Activated CD4-positive, alpha-beta memory T cell treated with anti-CD3 and anti-CD28 coated beads for 36 hours (primary cell): ENCODE measurements at regions not wholly inside any gene's neighbourhood (a gene's known extent, or its start where the extent isn't known, plus 50 kb on each side); places are given as distances from the start of the nearest gene placed in this dataset.

Experiments used
- CTCF ChIA-PET: fragments of 350-600 bp; sonication (Branson Sonifier 250); formaldehyde crosslinking; loops from one replicate; lab custom pipeline; 2021; ENCODE audit warnings: antibody characterized with exemption, inconsistent platforms; lab: Charles Lee
- POLR2A ChIA-PET: fragments of 350-600 bp; sonication (Branson Sonifier 250); formaldehyde crosslinking; loops from one replicate; lab custom pipeline; 2021; ENCODE audit warnings: antibody characterized with exemption; lab: Charles Lee
- DNase-seq: peaks from one replicate; pipeline ENCODE4 v3.0.0-alpha.2; 2020
- H3K27ac Mint-ChIP-seq: one replicate; pipeline ENCODE4 v1.8.0; 2021; ENCODE audit warnings: mixed read lengths
- H3K27me3 Mint-ChIP-seq: one replicate; pipeline ENCODE4 v1.8.0; 2021; ENCODE audit warnings: mixed read lengths
- H3K36me3 Mint-ChIP-seq: one replicate; pipeline ENCODE4 v1.8.0; 2021; ENCODE audit warnings: mixed read lengths
- H3K4me1 Mint-ChIP-seq: one replicate; pipeline ENCODE4 v1.8.0; 2021; ENCODE audit warnings: low read depth, mixed read lengths
- H3K4me3 Mint-ChIP-seq: one replicate; pipeline ENCODE4 v1.8.0; 2021; ENCODE audit warnings: mild to moderate bottlenecking, mixed read lengths
- H3K9me3 Mint-ChIP-seq: one replicate; pipeline ENCODE4 v1.8.0; 2021; ENCODE audit warnings: mixed read lengths
- intact Hi-C: fragments of 100-400 bp; cut with micrococcal nuclease; formaldehyde crosslinking; loops from one replicate; pipeline ENCODE4 v1.15.1; 2023

GRCh38 chr11:115911613-115912346, 407.6 kb upstream of the CADM1 start:
- intact Hi-C loops: no loop called here
- POLR2A ChIA-PET: no interaction called here
- CTCF ChIA-PET: no interaction called here

DNA sequence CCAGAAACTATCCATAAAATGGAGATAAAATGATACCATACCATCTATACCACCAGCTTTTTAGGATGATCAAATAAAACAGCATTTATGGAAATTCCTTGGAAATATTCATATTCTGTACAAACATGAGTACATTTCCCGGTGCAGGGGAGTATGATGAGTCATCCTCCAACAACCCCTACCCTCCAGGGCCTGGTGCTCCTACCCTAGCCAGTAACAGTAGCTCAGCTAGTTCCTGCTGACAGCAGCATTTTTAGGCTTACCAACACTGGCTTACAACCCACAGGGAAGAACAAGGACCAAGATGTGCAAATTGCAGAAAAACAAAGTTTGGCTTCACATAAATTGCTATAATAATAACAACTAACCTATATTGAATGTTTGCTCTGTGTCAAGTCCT, 406.2 kb upstream of the CADM1 start:
- ChIA-PET CTCF (interaction anchor here (1.4 kb wide), 1 partner anchor 9 kb away, joined by 3 read pairs; no protein-coding TSS in a partner anchor), POLR2A (no interaction called here)
- no peak overlapping the region for H3K4me3 Mint-ChIP-seq
- intact Hi-C loops: no loop called here
- no peaks in the 10 kb centered on the region for H3K36me3 Mint-ChIP-seq
- H3K9me3 Mint-ChIP-seq: no peaks in the 10 kb centered on the region
- H3K27ac Mint-ChIP-seq: no peak overlapping the region
- no peaks in the 10 kb centered on the region for H3K4me1 Mint-ChIP-seq
- no peak for DNase-seq
- peaks cover 3% of the 10 kb centered on the region for H3K27me3 Mint-ChIP-seq

More at GRCh38 chr11:115911613-115912346, 407.6 kb upstream of the CADM1 start:
- DNase-seq: no peak
- Mint-ChIP-seq H3K4me3 (no peak overlapping the region), H3K36me3 (no peaks in the 10 kb centered on the region), H3K27me3 (peaks cover under 1% of the 10 kb centered on the region), H3K9me3 (no peaks in the 10 kb centered on the region), H3K4me1 (no peaks in the 10 kb centered on the region), H3K27ac (no peak overlapping the region)

- Mint-ChIP-seq H3K4me3 (no peak overlapping the region), H3K9me3 (no peaks in the 10 kb centered on the region), H3K27me3 (peaks cover 3% of the 10 kb centered on the region), H3K36me3 (no peaks in the 10 kb centered on the region), H3K4me1 (no peaks in the 10 kb centered on the region), H3K27ac (no peak overlapping the region)
- CTCF ChIA-PET: no interaction called here
- intact Hi-C loops: no loop called here
- POLR2A ChIA-PET: no interaction called here
- DNase-seq: no peak
These were observed 402.0 kb upstream of the CADM1 start for GRCh38 chr11:115906171-115906570.

DNA sequence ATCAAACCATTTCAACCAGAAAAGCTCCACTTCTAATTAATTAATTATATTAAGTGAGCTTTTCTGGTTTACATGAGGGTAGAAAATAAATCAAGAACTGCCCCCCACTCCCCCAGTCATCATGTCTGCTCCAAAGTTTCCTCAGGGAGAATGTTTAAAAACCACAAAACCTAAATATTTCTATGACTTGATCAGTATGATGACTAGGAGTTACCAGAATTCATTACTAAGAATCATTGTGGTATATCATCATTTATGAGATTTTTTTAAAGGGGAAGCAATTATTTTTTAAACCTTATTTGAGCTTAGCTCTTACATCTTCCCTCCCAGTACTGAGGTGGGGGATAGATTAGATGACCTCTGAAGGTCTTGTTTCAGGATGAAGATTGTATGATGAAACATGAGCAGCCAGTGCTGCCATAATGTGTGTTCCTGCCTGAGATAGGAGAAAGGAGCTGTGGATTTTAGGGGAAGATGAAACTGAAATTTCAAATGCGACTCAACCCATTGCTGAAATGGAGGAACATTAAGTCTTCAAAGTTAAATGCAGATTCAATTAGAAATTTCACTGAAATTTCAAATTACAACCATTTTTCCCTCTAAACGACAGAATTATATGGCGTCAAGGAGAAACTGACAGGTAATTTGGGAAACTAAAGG, 401.3 kb upstream of the CADM1 start:
- Mint-ChIP-seq H3K4me3 (no peak overlapping the region), H3K4me1 (no peaks in the 10 kb centered on the region), H3K36me3 (no peaks in the 10 kb centered on the region), H3K27ac (no peak overlapping the region), H3K27me3 (peaks cover 3% of the 10 kb centered on the region), H3K9me3 (no peaks in the 10 kb centered on the region)
- CTCF ChIA-PET: no interaction called here
- intact Hi-C loops: no loop called here
- DNase-seq: no peak
- POLR2A ChIA-PET: no interaction called here

DNA sequence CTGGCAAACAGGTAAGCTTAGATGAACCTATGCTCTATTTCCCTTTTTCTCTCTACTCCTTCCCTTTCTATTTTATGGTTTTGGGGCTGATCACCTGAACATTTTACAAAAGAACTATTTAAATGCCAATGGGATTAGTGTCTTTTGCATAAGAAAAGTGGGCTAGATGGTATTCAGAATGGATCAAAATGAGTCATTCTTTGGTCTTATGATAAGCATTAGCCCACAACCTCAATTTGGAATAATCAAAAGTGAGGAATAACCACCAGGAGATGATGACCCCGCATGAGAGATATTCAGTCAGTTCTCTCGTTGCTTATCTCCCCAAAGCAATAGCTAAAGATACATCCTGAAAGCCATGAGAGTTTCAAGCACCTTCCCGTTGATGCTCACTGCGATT, 399.0 kb upstream of the CADM1 start:
- H3K27ac Mint-ChIP-seq: no peak overlapping the region
- POLR2A ChIA-PET: no interaction called here
- CTCF ChIA-PET: no interaction called here
- H3K4me1 Mint-ChIP-seq: no peaks in the 10 kb centered on the region
- H3K9me3 Mint-ChIP-seq: no peaks in the 10 kb centered on the region
- intact Hi-C loops: no loop called here
- no peaks in the 10 kb centered on the region for H3K36me3 Mint-ChIP-seq
- no peak for DNase-seq
- peaks cover 3% of the 10 kb centered on the region for H3K27me3 Mint-ChIP-seq
- H3K4me3 Mint-ChIP-seq: no peak overlapping the region

DNA sequence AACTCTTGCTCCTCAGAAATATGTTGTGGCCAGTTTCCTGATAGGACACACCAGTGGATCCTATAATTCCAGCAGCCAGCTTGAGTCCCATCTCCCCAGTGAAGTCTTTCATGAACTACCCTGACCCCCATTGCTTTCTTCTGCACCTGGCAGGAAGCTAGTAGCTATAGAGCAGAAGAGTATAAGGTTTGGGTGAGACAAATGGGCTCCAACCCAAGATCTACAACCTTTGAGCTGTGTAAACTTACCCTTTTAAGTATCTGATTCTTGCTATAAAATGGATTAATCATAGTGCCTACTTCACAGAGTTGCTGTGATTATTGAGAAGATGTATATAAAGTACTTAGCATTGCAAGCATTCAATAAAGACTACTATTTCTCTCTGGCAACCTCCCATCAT, 396.9 kb upstream of the CADM1 start:
- no peak for DNase-seq
- H3K36me3 Mint-ChIP-seq: no peaks in the 10 kb centered on the region
- H3K27ac Mint-ChIP-seq: no peak overlapping the region
- POLR2A ChIA-PET: no interaction called here
- H3K27me3 Mint-ChIP-seq: peaks cover 2% of the 10 kb centered on the region
- H3K4me3 Mint-ChIP-seq: no peak overlapping the region
- CTCF ChIA-PET: no interaction called here
- no peaks in the 10 kb centered on the region for H3K4me1 Mint-ChIP-seq
- H3K9me3 Mint-ChIP-seq: no peaks in the 10 kb centered on the region
- intact Hi-C loops: no loop called here

GRCh38 chr11:115900111-115900510, 395.9 kb upstream of the CADM1 start:
- ChIA-PET POLR2A (no interaction called here), CTCF (no interaction called here)
- no peaks in the 10 kb centered on the region for H3K4me1 Mint-ChIP-seq
- no peaks in the 10 kb centered on the region for H3K27me3 Mint-ChIP-seq
- H3K9me3 Mint-ChIP-seq: no peaks in the 10 kb centered on the region
- no peak overlapping the region for H3K4me3 Mint-ChIP-seq
- no peak overlapping the region for H3K27ac Mint-ChIP-seq
- H3K36me3 Mint-ChIP-seq: no peaks in the 10 kb centered on the region
- intact Hi-C loops: no loop called here
- DNase-seq: no peak

DNA sequence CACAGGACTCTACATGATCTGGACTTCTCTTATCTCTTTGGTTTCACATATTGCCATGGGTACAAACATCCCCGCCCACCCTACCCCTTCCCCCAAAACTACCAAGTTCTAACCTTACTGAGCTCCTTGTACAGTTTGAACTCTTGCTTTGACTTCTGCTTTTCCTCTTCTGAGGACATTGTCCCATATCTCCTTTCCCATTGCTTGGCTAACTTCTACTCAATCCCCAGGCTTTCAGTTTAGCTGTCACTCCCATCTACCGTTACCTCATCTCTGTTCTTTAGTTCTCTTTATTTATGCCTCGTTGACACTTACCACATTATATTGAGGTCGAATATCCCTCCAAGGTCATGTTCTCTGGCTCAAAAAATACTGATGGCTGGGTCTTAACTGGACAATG, 393.5 kb upstream of the CADM1 start:
- Mint-ChIP-seq H3K27ac (no peak overlapping the region), H3K9me3 (no peaks in the 10 kb centered on the region), H3K27me3 (no peaks in the 10 kb centered on the region), H3K4me1 (no peaks in the 10 kb centered on the region), H3K4me3 (no peak overlapping the region), H3K36me3 (no peaks in the 10 kb centered on the region)
- POLR2A ChIA-PET: no interaction called here
- intact Hi-C loops: no loop called here
- no peak for DNase-seq
- CTCF ChIA-PET: interaction anchor here (0.7 kb wide), 1 partner anchor 10 kb away, joined by 5 read pairs; no protein-coding TSS in a partner anchor

DNA sequence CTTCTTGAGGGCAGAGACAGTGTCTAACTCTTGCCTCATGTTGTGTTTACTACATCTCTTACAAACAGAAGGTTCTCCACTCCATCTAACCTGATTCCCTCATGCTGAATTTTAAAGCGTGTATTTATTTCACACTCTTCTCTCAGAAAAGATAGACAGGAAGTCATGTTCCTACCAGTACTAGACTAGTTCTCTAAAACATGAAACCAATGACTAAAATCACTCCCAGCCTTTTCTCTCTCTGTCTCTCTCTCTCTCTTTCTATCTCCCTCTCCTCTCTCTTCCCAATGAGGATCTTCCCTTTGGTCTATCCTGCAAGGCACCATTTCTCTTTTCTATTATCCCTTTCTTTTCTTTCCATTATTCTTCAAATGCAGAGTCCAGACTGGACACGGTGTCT, 391.9 kb upstream of the CADM1 start:
- Mint-ChIP-seq H3K27me3 (no peaks in the 10 kb centered on the region), H3K36me3 (no peaks in the 10 kb centered on the region), H3K9me3 (no peaks in the 10 kb centered on the region), H3K4me3 (no peak overlapping the region), H3K27ac (no peak overlapping the region), H3K4me1 (no peaks in the 10 kb centered on the region)
- POLR2A ChIA-PET: no interaction called here
- intact Hi-C loops: no loop called here
- DNase-seq: no peak
- CTCF ChIA-PET: no interaction called here

GRCh38 chr11:115895594-115895993, 391.4 kb upstream of the CADM1 start:
- no peaks in the 10 kb centered on the region for H3K9me3 Mint-ChIP-seq
- CTCF ChIA-PET: no interaction called here
- H3K4me3 Mint-ChIP-seq: no peak overlapping the region
- H3K4me1 Mint-ChIP-seq: no peaks in the 10 kb centered on the region
- H3K27ac Mint-ChIP-seq: no peak overlapping the region
- no peaks in the 10 kb centered on the region for H3K36me3 Mint-ChIP-seq
- intact Hi-C loops: no loop called here
- DNase-seq: no peak
- POLR2A ChIA-PET: no interaction called here
- no peaks in the 10 kb centered on the region for H3K27me3 Mint-ChIP-seq

- Mint-ChIP-seq H3K27ac (no peak overlapping the region), H3K4me1 (no peaks in the 10 kb centered on the region), H3K27me3 (no peaks in the 10 kb centered on the region), H3K4me3 (no peak overlapping the region), H3K9me3 (no peaks in the 10 kb centered on the region), H3K36me3 (no peaks in the 10 kb centered on the region)
- intact Hi-C loops: no loop called here
- CTCF ChIA-PET: no interaction called here
- no peak for DNase-seq
- POLR2A ChIA-PET: no interaction called here
These were observed 390.0 kb upstream of the CADM1 start for GRCh38 chr11:115894176-115894575.

DNA sequence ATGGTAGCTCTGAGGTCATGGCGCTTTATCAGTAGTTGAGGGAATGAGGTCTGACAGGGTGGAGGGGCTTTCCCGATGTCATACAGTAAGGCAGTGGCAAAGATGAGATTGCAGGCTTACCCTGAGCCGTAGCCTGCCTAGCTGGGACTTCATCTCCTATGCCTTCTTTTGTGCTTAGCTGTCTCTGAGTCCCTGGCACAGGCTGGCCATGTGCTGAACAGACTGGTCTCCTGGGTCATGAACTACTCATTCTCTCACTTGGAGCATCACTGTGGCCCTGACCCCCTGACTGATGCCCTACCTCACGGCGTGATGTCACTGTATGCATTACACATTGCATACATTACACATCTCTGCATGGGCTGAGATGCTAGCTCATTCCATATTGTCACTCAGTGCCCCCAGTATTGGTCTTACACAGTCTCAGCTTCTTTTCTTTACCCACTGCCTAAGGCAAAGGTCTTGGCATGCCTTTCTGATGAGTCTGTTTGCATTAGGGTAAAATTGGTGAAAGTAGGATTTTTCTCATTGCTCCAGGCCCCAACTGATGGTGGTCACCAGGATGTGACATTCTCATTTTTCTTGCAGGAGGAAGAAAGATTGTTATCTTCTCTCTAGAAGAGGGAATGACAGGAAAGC, 389.4 kb upstream of the CADM1 start:
- Mint-ChIP-seq H3K4me3 (no peak overlapping the region), H3K36me3 (no peaks in the 10 kb centered on the region), H3K9me3 (no peaks in the 10 kb centered on the region), H3K4me1 (no peaks in the 10 kb centered on the region), H3K27ac (no peak overlapping the region), H3K27me3 (no peaks in the 10 kb centered on the region)
- intact Hi-C loops: no loop called here
- CTCF ChIA-PET: no interaction called here
- POLR2A ChIA-PET: no interaction called here
- DNase-seq: no peak
